Heart left ventricle (tissue), 13 donors: ENCODE measurements at regions not wholly inside any gene's neighbourhood (a gene's known extent, or its start where the extent isn't known, plus 50 kb on each side); places are given as distances from the start of the nearest gene placed in this dataset.

Experiments
- CTCF ChIP-seq, 12 donors: fragments of 200-600 bp; sonication (generic) in 4 of 12; IDR thresholded peaks; one replicate each; pipeline versions ENCODE4 v1.5.0 to v1.8.0; 2018 to 2022; ENCODE audit warnings: antibody characterized with exemption in 12 of 12, mild to moderate bottlenecking in 5 of 12
- POLR2A ChIP-seq, 2 donors: fragments of 450-650 bp; IDR thresholded peaks; one replicate each; pipeline ENCODE4 v1.6.1; 2017; ENCODE audit warnings: antibody characterized with exemption in 2 of 2, mild to moderate bottlenecking in 2 of 2, moderate library complexity in 2 of 2
- donor health status: ischemic (EF 13 %, LVEDD 7.1; RV severe dilation, severe dysfunction).
- donor health status: DM: no; HTN: yes; CAD: no.
- donor health status: DM: no; HTN: no; CAD: no.
- donor health status: ischemic (EF 25% LVEDD 6.9; RV normal size, moderate dysfunction).
- donor health status: ischemic (EF 25% LVEDD 5.7; RV mildly dilated, moderate dysfunction).
- donor health status: ischemic (EF 35%, LVEDD 5.7; RV mildly dilated, moderate dysfunction).
- donor health status: nonischemic (EF 11% LVEDD 7.7; RV severe dilation, severe dysfunction).
- donor health status: DM: yes; HTN: yes; CAD: no.
- donor health status: PGD.
- donor health status: ischemic (EF 29% LVEDD 5.4; RV normal size, mild dysfunction).
- donor health status: nonischemic (EF 23%, LVEDD 6.1; RV moderate dilation, normal function).

- TF ChIP-seq CTCF (IDR thresholded peaks at IDR 0.05) (no peak), POLR2A (IDR thresholded peaks at IDR 0.05) (no peak)
Measured at GRCh38 chr10:20656886-20657285, 240.2 kb downstream of the NEBL start.
